HUES48 (cell line): ENCODE measurements at regions not wholly inside any gene's neighbourhood (a gene's known extent, or its start where the extent isn't known, plus 50 kb on each side); places are given as distances from the start of the nearest gene placed in this dataset.
"Not testable (repeated sequence)": the region's sequence is repeated elsewhere in the genome, so short reads cannot be mapped to it uniquely, and the experiment has no call there.

Experiments used
- H3K27ac ChIP-seq: one replicate; pipeline ENCODE4 v1.7.0; 2013; ENCODE audit warnings: low read depth, low read length, inconsistent platforms
- H3K27me3 ChIP-seq: 2 replicates; pipeline ENCODE4 v1.6.1; 2013; ENCODE audit warnings: mild to moderate bottlenecking, low read length; ENCODE audit not compliant: control insufficient read depth, insufficient read depth
- H3K36me3 ChIP-seq: 2 replicates; pipeline ENCODE4 v1.6.1; 2013; ENCODE audit warnings: low read length; ENCODE audit not compliant: control insufficient read depth, insufficient read depth
- H3K4me1 ChIP-seq: 2 replicates; pipeline ENCODE4 v1.6.1; 2013; ENCODE audit warnings: mild to moderate bottlenecking, low read length; ENCODE audit not compliant: control insufficient read depth, insufficient read depth
- H3K4me3 ChIP-seq: 2 replicates; pipeline ENCODE4 v1.5.1; 2013; ENCODE audit warnings: mild to moderate bottlenecking, low read depth, low read length
- H3K9ac ChIP-seq: 2 replicates; pipeline ENCODE4 v1.6.1; 2013; ENCODE audit warnings: mild to moderate bottlenecking, low read depth, low read length, moderate library complexity
- H3K9me3 ChIP-seq: 2 replicates; pipeline ENCODE4 v1.6.1; 2013; ENCODE audit warnings: low read length; ENCODE audit not compliant: control insufficient read depth, insufficient read depth

DNA sequence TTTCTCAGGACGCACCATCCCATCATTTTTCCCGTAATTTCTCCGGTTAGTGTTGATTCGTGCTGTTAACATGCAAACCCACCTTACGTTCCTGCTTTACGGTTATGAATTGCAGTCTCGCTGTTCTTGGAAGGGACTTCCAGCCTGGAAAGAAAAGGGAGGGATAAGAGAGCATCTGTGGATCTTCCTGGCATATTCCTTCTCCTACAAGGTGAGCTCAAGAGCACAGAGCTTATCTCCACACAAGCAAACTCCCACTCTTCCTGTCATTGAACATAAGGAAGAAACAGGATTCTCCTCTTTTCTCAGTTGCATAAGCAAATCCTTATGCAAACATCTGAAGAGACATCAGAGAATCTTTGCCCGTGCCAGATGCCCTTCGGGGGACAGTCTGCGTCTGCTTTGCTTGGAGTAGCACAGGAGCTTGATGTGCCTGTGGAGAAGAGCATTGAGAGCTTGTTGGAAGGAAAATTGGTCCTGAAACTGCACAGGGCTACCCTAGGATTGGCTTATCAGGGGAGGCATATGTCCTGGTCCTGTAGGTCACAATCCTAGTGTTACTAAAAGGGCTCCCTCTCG is 127.0 kb downstream of the ASMT start:
- Histone ChIP-seq H3K9me3 (peaks cover 10% of the 10 kb centered on the region; the same call in 1 of the 2 replicates), H3K9ac (no peak overlapping the region), H3K27ac (no peak overlapping the region), H3K4me3 (no peak overlapping the region), H3K27me3 (no peaks in the 10 kb centered on the region), H3K36me3 (no peaks in the 10 kb centered on the region), H3K4me1 (peaks cover 3% of the 10 kb centered on the region; the same call in 1 of the 2 replicates)

DNA sequence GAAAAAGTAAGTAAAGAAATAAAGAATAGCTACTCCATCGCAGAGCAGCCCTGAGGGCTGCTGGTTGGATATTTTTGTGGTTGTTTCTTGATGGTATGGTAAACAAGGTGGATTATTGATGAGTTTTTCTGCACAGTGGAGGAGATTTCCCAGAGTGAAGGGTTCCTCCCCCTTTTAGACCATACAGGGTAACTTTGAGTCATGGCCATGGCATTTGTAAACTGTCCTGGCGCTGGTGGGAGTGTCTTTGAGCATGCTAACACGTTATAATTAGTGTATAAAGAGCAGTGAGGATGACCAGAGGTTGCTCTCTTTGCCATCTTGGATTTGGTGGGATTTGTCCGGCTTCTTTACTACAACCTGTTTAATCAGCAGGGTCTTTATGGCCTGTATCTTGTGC is 128.2 kb downstream of the ASMT start:
- Histone ChIP-seq H3K9ac (no peak overlapping the region), H3K27ac (no peak overlapping the region), H3K4me1 (peaks cover 3% of the 10 kb centered on the region; the same call in 1 of the 2 replicates), H3K27me3 (no peaks in the 10 kb centered on the region), H3K9me3 (peaks cover 10% of the 10 kb centered on the region; the same call in 1 of the 2 replicates), H3K36me3 (no peaks in the 10 kb centered on the region), H3K4me3 (no peak overlapping the region)

- no peak overlapping the region for H3K4me3 ChIP-seq
- peaks cover 10% of the 10 kb centered on the region; the same call in 1 of the 2 replicates for H3K9me3 ChIP-seq
- H3K27me3 ChIP-seq, result no peaks in the 10 kb centered on the region
- no peak overlapping the region for H3K27ac ChIP-seq
- no peak overlapping the region for H3K9ac ChIP-seq
- no peaks in the 10 kb centered on the region for H3K36me3 ChIP-seq
- H3K4me1 ChIP-seq, result no peaks in the 10 kb centered on the region
Observed at GRCh38 chrX:1743663-1744062, 128.8 kb downstream of the ASMT start.

- peaks cover 10% of the 10 kb centered on the region; the same call in 1 of the 2 replicates for H3K9me3 ChIP-seq
- no peaks in the 10 kb centered on the region for H3K4me1 ChIP-seq
- H3K27ac ChIP-seq, result no peak overlapping the region
- H3K4me3 ChIP-seq, result no peak overlapping the region
- no peaks in the 10 kb centered on the region for H3K27me3 ChIP-seq
- no peaks in the 10 kb centered on the region for H3K36me3 ChIP-seq
- no peak overlapping the region for H3K9ac ChIP-seq
Observed at GRCh38 chrX:1748408-1748807, 133.5 kb downstream of the ASMT start.

- no peaks in the 10 kb centered on the region for H3K36me3 ChIP-seq
- no peak overlapping the region for H3K9ac ChIP-seq
- H3K9me3 ChIP-seq, result peaks cover 4% of the 10 kb centered on the region; the same call in 1 of the 2 replicates
- H3K4me3 ChIP-seq, result no peak overlapping the region
- no peaks in the 10 kb centered on the region for H3K27me3 ChIP-seq
- no peak overlapping the region for H3K27ac ChIP-seq
- no peaks in the 10 kb centered on the region for H3K4me1 ChIP-seq
Observed at GRCh38 chrX:1749499-1749898, 134.6 kb downstream of the ASMT start.

DNA sequence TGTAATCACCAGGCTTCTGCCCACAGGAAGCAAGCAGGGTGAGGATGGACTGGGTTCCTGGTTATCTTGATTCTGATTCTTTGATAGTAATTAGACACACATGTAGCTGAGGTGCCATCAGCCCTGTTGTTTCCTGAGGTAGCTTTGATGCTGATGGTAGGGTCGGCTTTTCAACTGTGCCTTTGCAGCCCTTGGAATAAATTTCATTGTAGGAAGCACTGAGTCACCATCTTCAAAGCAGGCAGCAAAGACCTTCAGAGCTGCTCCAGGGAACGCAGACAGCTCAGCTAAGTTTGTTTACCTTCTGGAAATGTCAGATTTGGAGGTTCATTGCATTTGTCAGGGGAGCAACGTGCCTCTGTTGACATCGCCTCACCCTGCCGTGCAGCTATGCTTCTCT is 135.4 kb downstream of the ASMT start:
- H3K9ac ChIP-seq, result no peak overlapping the region

DNA sequence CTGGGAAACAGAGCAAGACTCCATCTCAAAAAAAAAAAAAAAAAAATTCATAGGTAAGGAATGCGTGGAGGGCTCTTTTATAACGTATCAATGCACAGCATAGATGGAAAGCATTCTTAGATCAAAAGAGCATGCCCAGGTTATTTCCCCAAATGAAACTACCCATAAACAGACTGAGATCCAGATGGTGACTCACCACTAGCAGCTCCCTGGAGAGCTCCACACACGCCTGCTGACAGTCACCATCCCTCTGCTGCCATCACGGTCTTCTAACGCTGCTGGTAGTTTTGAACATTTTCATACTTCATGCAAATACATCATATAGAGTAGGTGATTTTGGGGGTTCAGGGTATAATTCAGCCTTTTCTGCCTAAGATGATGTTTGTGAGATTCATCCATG is 136.9 kb downstream of the ASMT start:
- no peak overlapping the region for H3K9ac ChIP-seq
- no peaks in the 10 kb centered on the region for H3K4me1 ChIP-seq
- H3K4me3 ChIP-seq, result no peak overlapping the region
- no peaks in the 10 kb centered on the region for H3K9me3 ChIP-seq
- no peak overlapping the region for H3K27ac ChIP-seq
- no peaks in the 10 kb centered on the region for H3K36me3 ChIP-seq
- H3K27me3 ChIP-seq, result no peaks in the 10 kb centered on the region

More for the DNA sequence above, 135.4 kb downstream of the ASMT start:
- Histone ChIP-seq H3K36me3 (no peaks in the 10 kb centered on the region), H3K27me3 (no peaks in the 10 kb centered on the region), H3K4me3 (no peak overlapping the region), H3K9me3 (no peaks in the 10 kb centered on the region), H3K27ac (no peak overlapping the region), H3K4me1 (no peaks in the 10 kb centered on the region)

GRCh38 chrX:1752799-1753198 is 137.9 kb downstream of the ASMT start:
- not testable (repeated sequence) for H3K27me3 ChIP-seq

DNA sequence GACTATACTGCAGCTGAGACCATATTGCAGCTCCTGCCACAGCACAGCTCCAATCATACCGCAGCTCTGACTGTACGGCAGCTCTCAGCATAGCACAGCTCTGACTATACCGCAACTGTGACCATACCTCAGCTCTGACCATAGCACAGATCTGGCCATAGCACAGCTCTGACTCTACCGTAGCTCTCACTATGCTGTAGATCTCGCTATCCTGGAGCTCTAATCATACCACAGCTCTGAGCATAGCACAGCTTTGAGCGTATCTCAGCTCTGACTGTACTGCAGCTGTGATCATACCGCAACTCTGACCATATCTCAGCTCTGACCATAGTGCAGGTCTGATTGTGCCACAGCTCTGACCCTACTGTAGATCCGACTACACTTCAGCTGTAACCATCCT is 139.2 kb downstream of the ASMT start:
- no peak overlapping the region for H3K27ac ChIP-seq

More at GRCh38 chrX:1752799-1753198, 137.9 kb downstream of the ASMT start:
- not testable (repeated sequence) for H3K36me3 ChIP-seq, H3K4me1 ChIP-seq, H3K9me3 ChIP-seq, H3K27ac ChIP-seq, H3K4me3 ChIP-seq, H3K9ac ChIP-seq

GRCh38 chrX:1763294-1763693 is 148.4 kb downstream of the ASMT start:
- Histone ChIP-seq H3K9me3 (peaks cover 6% of the 10 kb centered on the region; the same call in 1 of the 2 replicates), H3K4me1 (no peaks in the 10 kb centered on the region), H3K27me3 (no peaks in the 10 kb centered on the region), H3K36me3 (no peaks in the 10 kb centered on the region), H3K27ac (no peak overlapping the region), H3K4me3 (no peak overlapping the region), H3K9ac (no peak overlapping the region)

More for the DNA sequence above, 139.2 kb downstream of the ASMT start:
- Histone ChIP-seq H3K27me3 (no peaks in the 10 kb centered on the region), H3K4me3 (no peak overlapping the region), H3K36me3 (no peaks in the 10 kb centered on the region), H3K9me3 (peaks cover 11% of the 10 kb centered on the region; the same call in 1 of the 2 replicates), H3K4me1 (no peaks in the 10 kb centered on the region), H3K9ac (no peak overlapping the region)

GRCh38 chrX:1764883-1765364 is 150.1 kb downstream of the ASMT start:
- not testable (repeated sequence) for H3K9me3 ChIP-seq, H3K27ac ChIP-seq, H3K27me3 ChIP-seq, H3K36me3 ChIP-seq, H3K9ac ChIP-seq, H3K4me1 ChIP-seq, H3K4me3 ChIP-seq
